ENCODE measurements at regions not wholly inside any gene's neighbourhood (a gene's known extent, or its start where the extent isn't known, plus 50 kb on each side); places are given as distances from the start of the nearest gene placed in this dataset.
"Not testable (repeated sequence)": the region's sequence is repeated elsewhere in the genome, so short reads cannot be mapped to it uniquely, and the experiment has no call there.

DNA sequence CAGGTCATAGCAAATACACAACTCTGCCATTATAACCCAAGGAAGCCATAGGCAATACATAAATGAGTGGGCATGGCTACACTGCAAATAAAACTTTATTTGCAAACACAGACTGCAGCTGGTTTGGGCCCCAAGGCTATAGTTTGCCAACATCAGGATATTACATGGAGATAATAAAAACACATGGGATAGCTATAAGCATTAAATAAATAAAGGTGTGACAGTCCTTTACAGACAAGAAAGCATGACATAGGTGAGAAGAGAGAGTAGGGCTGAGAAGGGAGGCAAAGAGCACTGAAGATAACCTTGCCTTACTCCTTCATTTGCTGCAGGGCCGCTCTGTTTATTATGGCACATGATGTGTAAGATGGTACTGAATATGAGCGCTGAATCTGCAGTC, 135.1 kb upstream of the GHITM start:
- DNase-seq (ENCODE audit: low read depth in 4 of 4, low spot score in 2 of 4): no peak

DNA sequence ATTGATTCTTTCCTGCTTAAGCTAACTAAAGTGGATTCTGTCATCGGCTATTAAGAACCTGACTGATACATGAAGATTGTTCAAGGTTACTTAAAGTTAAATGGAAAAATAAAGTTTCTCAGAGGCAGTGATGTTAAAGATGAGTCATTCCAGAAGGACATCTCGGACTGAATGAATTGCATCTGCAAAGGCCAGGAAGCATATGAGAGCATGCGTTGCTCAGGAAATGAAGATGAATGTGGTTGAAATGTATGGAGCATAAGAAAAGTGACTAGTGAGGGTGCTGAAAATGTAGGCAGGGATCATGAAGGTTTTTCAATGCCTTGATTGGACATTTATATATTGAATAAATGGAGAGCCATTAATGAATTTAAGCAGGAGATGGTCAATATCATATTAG, 133.9 kb upstream of the GHITM start:
- no peak for DNase-seq (ENCODE audit: low read depth in 4 of 4, low spot score in 2 of 4)

DNA sequence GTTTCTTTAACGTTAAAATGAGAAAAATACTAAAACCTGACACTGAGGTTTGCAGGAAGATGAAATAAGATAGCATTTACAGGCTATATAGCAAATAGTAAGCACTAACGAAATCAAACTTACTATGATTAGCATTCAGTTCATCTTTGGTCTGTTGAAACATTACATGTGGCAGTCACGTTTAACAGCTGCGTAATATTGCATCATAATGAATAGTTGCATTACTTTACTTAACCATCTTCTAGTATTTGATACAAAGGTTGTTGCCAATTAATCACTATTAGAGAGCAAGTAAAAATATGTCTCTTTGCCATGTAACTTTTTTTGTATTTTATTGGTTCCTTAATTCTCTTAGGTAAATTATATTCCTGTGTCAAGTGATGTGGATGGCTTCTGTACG, 131.8 kb upstream of the GHITM start:
- no peak for DNase-seq (ENCODE audit: low read depth in 4 of 4, low spot score in 2 of 4)

DNA sequence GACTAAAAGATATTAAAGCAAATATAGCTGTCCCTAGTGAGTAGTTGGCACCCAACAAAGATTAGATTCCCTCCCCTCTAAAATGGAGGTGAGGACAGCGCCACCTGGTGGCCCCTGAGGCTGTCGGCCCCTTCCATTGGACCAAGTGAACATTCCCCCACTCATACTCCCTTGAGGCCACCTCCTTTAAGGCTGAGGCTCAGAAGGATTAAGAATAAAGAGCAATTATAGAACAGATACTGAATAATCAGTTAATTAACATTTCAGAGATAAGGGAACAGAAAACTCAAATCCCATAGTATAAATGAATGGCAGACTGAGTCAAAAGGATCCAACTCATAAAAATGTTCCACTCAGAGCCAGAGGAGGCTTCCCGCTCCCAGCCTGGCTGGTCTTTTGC, 130.4 kb upstream of the GHITM start:
- no peak for DNase-seq (ENCODE audit: low read depth in 4 of 4, low spot score in 2 of 4)

DNA sequence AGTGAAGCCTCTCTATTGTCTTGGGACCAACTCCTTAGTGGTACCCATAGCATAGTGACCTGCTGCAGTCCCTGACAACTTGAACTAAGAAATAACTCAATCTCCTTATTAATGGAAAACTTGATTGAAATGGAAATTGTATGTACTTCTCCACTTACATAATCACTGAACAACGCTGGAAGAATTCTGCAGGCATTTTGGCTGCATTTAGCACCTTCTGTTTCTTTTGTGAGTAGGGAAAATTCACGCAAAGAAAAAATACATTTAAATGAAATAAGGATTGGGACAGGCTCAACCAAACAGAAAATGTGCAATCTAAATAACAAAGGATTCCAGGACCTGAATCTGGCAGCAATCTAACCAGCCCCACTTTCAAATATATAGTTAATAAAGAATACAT, 126.9 kb upstream of the GHITM start:
- no peak for DNase-seq (ENCODE audit: low read depth in 4 of 4, low spot score in 2 of 4)

DNA sequence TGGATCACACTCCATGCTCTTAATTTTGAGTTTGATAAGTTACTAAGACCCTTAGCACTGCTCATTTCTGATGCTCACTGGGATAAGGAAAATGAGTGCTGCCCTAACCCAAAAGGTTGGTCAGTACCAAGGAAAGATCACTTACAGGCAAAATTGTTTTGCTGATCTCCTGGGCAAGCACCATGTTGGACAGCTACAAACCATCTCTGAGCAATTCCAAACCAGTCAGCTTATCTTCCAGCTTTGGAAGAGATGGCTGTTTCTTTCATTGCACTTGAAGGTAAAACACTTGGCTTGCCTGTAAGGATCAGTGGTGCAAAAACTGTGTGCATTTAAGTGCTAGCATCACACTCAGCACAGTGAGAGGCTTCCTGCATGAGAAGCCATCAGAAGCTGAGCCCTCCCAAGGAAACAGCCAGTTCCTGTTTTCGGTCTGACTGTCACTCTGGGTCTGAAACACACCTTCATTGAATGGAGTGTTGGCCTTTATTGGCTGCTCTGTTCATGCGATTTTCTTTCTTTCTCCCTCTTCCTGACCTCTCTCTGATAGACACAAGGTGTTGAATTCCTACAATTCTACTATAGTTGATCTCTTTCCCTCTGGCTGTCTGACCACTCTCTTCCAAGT, 126.4 kb upstream of the GHITM start:
- DNase-seq (ENCODE audit: low read depth in 4 of 4, low spot score in 2 of 4): no peak

DNA sequence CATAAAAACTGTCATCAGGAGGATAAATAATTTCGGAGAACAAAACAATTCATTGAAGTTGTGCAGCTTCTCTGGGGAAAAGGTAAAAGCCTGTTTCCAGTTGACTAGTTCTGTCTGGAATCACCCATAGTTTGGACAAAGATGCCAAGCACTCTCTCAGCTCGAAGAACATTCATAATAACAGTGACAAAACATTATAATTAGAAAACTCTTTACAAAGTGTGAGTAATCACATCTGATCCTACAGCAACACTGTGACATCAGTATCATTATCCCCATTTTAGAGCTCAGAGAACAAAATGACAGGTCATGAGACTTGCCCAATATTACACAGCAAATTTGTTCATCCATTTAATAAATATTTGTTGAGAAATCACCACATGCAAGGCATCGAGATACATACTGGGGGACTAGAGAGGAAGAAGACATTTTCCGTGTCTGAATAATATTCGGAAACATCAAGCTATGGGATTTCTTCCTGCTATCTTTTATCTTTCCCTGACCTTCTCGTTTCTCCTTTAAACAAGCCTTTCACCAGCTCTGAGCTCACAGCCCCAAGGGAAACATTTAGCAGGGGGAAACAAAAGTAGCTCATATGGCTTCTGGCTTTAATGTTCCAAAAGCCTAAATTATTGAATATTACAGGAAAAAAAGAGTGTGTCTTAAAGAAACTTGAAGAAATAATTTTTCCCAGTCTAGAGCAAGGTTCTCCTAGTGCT, 123.3 kb upstream of the GHITM start:
- DNase-seq (ENCODE audit: low read depth in 4 of 4, low spot score in 2 of 4): no peak

DNA sequence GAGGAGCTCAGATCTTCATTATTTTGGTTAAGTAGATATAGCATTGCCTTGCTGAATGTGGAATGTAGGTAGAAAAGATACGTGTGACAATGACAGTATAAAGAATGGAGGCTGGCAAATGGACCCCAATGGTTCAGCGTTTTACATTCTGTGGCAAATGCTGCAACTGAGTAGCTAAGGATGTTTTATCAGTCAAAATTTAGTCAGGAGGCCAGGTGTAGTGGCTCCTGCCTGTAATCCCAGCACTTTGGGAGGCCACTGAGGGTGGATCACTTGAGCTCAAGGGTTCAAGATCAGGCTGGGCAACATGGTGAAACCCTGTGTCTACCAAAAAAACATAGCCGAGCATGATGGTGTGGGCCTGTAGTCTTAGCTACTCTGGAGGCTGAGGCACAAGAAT, 120.5 kb upstream of the GHITM start:
- no peak for DNase-seq (ENCODE audit: low read depth in 4 of 4, low spot score in 2 of 4)

DNA sequence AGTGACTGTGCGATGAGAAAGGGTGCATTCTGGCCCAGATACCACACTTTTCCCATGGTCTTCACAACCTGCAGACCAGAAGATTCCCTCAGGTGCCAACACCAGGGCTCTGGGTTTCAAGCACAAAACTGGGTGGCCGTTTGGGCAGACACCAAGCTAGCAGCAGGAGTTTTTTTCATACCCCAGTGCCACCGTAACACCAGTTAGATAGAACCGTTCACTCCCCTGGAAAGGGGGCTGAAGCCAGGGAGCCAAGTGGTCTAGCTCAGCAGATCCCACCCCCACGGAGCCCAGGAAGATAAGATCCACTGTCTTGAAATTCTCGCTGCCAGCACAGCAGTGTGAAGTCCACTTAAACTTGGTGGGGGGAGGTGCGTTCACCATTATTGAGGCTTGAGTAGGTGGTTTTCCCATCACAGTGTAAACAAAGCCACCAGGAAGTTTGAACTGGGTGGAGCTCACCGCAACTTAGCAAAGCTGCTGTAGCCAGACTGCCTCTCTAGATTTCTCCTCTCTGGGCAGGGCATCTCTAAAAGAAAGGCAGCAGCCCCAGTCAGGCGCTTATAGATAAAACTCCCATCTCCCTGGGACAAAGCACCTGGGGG, 119.4 kb upstream of the GHITM start:
- not testable (repeated sequence) for DNase-seq (ENCODE audit: low read depth in 4 of 4, low spot score in 2 of 4)

DNA sequence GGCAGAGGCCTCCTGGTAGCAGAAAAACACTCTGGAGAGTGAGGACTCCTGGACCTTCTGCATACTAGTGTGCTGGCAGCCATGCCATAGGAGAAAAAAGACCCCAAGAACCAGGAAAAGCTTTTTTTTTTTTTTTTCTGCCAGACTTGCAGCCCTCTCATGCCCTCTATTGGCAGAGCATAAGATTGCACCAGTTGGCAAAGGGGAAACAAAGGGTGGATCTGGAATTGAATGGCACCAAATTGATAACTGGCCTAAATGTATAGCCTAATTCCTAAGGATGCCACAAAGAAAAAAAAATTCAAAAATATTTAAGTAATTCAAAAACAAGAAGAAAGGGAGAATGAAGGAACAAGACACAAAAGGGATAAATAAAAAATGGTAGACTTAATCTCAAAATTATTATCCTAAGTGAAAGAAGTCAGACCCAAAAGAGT, 112.5 kb upstream of the GHITM start:
- DNase-seq (ENCODE audit: low read depth in 4 of 4, low spot score in 2 of 4): no peak

DNA sequence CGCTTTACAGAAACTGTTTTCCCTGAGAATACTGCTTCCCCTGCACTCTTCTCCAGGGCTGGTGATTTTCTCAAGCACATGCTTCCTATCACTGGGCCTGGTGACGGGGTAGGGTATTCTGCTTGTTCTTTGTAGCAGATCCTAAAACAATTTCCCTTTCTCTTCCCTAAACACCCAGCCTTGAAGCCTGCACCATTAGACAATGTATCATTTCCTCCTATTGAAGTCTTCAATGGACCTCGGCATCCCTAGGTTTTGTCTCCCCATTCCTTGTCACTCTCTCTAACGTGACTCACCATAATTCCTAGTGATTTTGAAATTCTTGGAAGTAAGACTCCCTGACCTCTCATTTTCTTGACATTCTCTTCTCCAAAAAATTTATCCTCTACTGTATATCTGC, 109.5 kb upstream of the GHITM start:
- DNase-seq (ENCODE audit: low read depth in 4 of 4, low spot score in 2 of 4): no peak

DNA sequence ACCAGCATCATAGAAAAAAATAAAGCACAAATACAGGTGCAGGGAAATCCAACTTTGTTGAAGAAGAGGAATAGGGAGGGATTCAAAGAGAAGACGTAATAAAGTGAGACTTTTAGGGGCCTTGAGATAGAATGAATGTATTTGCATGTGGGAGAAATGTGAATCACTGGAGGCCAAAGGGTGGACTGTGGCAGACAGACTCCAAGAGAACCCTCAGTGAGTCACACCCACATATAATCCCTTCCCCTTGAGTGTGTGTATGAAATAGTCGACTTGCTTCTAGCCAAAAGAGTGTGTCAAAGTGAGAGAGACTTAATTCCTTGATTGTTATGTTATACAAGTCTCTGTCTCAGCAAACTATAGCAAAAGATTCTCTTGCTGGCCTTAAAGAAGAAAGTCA, 101.3 kb upstream of the GHITM start:
- no peak for DNase-seq (ENCODE audit: low read depth in 4 of 4, low spot score in 2 of 4)

DNA sequence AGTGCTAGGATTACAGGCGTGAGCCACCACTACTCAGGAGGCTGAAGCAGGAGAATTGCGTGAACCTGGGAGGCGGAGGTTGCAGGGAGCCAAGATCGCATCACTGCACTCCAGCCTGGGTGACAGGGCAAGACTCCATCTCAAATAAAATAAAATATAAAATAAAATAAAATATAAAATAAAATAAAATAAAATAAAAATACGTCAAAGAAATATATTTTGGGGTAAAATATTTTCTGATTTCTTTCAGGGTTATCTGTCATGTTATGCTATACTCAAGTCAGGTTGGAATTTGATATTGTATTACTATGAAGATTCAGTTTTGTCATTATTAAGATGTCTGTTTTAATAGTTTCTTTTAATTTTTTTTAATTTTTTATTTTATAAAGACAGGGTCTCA, 99.4 kb upstream of the GHITM start:
- DNase-seq (ENCODE audit: low read depth in 4 of 4, low spot score in 2 of 4): no peak

DNA sequence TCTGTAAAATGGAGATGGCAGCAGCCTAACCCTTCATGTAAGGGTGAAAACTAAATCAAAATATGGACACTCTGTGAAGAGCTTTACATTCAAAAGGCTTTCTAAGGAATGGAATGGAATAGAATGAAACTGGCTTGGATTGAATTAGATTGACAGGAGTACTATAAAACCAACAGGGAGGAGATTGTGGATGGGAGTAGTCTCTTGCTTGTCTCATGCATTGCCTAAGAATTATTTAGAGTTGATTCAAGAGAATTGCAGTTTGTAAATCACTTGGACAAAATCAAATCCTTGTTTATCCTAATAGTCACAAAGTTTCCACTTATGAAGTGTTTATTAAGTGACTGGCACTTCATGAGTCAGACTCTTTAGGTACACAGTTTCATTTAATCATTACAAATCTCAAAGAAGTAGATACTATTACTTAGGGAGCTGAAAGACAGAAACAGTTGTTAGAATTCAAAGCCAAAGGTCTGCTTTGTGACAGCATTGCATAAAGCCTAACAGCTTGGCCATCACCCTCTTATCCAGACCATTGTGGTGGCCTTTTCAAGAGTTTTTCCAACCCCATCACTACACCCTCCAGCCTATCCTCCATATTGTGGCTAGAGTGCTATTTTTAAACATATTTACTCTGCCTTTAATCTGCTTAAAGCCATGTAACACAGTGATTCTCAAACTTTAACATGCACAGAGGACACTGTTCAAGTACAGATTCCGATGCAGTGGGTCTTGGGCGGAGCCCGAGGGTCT, 91.9 kb upstream of the GHITM start:
- DNase-seq (ENCODE audit: low read depth in 4 of 4, low spot score in 2 of 4): no peak

DNA sequence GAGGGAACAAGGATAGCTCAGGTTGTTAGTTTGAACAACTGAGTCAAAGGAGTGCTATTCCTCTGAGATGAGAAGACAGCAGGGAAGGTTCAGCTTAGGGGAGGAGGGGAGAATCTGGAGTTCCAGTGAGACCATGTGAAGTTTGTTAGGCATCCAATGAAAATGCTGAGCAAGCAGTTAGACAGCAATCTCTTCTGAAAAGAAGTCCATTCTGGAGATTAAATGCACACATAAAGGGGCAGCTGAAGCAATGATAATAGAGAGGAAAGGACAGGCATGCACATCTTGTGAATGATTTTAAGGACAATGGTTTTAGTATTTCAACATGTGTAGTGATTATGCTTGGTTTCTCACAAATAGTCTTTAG, 89.7 kb upstream of the GHITM start:
- no peak for DNase-seq (ENCODE audit: low read depth in 4 of 4, low spot score in 2 of 4)

DNA sequence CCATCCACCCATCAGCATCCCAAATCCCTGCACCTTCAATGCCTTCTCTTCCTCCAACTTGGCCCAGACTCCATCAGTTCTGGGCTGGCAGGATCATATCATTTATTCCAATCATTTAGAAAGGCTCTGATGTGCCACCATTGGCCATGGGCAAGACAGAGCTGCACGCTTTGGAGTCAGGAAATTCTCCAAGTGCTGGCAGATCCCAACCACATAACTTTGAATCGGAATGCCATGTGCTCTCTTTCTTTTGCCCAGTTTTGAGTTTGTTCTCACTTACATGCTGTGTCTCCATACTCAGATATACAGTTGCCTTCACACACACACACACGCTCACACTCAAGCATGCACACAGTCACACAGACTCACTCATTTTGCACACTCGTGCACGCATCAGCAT, 85.7 kb upstream of the GHITM start:
- no peak for DNase-seq (ENCODE audit: low read depth in 4 of 4, low spot score in 2 of 4)

DNA sequence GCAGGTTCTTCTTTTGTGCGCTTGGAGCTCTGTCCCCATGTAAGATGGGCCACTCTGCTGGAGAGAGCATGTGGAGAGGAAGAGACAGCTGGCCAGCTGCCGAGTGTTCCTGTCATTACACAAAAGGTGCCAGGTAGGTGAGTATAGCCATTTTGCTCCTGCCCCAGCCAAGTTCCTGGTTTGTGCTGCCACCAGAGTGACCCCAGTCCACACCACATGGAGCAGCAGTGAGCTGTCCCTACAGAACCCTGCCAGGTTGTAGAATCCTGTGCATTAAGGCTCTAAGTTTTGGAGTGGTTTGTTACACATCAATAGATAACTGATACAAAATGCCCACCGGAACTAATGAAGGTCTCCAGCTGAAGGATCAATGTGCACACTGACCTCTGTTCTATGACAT, 84.6 kb upstream of the GHITM start:
- no peak for DNase-seq (ENCODE audit: low read depth in 4 of 4, low spot score in 2 of 4)

DNA sequence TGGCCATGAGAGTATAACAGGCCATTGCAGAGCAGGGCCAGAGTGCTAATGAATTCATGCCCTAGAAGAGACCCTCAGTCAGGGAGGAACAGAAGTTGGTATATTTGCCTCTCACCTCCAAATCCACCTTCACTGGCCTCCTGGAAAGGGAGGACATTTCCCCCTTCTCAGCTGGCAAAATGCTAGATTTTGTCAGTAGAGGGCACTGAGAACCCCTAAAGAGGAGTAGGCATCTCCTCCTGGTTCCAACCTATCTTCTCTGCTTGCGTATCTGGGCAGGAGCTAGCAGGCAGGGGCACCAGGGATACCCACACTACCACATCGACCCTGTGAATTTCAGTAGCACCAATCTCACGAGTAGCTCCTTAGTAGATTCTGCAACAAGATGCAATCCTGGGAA, 79.8 kb upstream of the GHITM start:
- no peak for DNase-seq (ENCODE audit: low read depth in 4 of 4, low spot score in 2 of 4)

DNA sequence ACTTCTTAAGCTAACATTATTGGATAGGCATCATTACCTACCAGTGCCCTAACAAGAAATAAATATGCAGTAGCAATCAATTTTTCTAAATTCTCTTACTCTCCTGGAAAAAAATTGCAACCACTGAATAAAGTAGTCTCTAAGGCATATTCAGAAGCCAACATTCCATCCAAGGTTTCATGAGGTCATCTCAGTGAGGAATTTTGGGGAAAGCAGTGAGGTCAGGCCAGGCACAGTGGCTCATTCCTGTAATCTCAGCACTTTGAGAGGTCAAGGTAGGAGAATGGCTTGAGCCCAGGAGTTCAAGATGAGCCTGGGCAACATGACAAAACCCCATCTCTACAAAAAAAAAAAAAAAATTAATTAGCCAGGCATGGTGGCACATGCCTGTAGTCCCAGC, 75.9 kb upstream of the GHITM start:
- no peak for DNase-seq (ENCODE audit: low read depth in 4 of 4, low spot score in 2 of 4)

DNA sequence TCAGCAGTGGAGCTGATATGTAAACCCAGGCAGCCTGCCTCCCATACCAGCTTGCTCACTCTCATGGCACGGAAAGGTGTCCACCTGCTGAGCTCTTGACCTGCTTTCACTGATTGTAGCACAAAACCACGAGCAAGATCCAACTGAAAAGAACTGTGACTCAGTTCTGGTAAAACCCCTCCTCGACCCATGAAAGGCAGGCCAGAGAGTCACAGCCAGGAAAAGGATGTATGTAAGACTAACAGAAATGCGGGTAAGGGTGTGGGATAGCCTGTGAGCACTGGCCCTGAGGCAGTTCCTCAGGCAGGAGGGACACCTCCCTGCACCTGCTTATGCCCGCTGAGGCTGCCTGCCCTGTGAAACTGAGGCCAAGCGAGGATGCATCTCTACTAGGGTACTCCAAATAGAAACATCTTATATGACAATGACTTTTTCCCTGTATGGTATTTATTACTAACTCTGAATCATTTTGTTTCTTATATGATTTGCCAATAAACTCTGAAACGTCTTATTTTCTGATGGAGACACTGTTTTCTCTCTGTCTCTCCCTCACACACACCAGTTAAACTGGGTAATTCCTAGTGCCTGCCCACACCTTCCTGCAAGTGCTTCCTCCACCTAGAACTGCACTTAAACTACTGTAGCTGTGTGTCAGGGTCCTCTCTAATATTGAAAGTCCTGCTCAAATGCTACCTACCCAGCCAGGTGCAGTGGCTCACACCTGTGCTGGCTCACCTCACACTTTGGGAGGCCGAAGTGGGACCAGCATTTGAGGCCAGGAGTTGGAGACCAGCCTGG, 73.3 kb upstream of the GHITM start:
- no peak for DNase-seq (ENCODE audit: low read depth in 4 of 4, low spot score in 2 of 4)

DNA sequence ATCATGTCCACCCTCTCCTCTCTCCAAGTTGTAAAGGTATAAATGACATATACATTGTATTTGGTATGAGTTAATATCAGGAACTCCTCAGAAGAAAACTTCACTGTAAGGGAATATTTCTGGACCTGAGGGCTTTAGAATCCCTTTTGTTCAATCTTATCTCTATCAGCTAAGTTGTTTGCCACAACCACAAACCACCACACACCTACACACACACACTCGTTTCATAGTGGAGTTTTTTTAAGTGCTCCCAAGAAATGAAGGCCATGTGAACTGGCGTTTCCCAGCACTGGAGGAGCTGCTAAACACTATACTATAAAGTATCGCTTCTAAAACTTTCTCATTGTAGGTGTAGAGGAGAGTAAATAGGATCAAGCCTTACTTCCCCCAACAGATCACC, 64.8 kb upstream of the GHITM start:
- DNase-seq (ENCODE audit: low read depth in 4 of 4, low spot score in 2 of 4): no peak

Data from left renal cortex interstitium (tissue), 4 donors.